HG02981 (cell line): ENCODE measurements at regions not wholly inside any gene's neighbourhood (a gene's known extent, or its start where the extent isn't known, plus 50 kb on each side); places are given as distances from the start of the nearest gene placed in this dataset.
"Not testable (repeated sequence)": the region's sequence is repeated elsewhere in the genome, so short reads cannot be mapped to it uniquely, and the experiment has no call there.

ENCODE experiments used
- ATAC-seq: cut with Tn5 transposase; IDR thresholded peaks from one replicate; pipeline ENCODE4 v1.9.1; 2021; ENCODE audit warnings: mild to moderate bottlenecking, moderate library complexity; ENCODE audit not compliant: unreplicated experiment

DNA sequence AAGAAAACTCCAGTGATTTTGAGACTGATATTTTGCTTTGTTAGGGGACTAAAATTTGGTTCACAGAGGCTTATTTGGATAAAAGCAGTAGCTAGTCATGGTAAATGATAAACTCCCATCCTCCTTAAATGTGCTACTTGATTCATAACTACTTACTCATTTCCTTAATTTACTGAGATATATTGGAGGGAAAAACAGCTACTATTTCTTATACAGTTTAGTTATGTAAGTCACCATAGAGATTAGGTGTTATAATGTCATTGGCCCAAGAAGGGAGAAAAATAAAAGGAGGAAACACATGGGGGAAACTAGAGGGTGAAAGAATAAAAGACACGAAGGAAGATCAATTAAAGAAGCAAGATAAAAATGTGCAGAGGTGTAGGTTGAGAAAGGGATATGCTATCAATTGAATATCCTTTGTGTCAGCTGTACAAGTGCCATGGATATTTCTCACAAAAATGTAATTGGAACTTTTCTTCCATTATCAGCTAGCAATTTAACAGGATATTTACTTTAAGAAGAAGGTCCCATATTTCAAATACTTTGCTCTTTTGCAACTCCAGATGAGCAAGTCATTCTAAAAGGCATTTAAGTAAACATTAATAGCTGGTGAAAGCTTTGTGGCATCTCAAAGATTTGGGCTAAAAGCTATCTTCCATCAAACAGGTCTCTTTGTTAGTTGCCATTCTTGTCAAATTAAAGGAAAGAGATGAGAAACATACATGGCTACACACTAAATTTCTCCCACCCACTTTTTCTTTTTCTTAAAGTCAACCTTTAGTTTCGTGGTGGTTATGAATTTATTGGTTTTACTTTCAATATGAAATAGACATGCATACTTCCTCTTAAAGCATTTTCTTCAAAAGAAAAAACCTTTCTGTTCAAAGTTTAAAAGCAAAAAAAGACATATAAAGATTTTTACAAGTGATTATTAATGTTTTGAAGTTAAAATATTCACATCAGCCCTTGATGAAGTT lies 439.5 kb downstream of the CCER1 start:
- ATAC-seq, result peak; percentile 94

DNA sequence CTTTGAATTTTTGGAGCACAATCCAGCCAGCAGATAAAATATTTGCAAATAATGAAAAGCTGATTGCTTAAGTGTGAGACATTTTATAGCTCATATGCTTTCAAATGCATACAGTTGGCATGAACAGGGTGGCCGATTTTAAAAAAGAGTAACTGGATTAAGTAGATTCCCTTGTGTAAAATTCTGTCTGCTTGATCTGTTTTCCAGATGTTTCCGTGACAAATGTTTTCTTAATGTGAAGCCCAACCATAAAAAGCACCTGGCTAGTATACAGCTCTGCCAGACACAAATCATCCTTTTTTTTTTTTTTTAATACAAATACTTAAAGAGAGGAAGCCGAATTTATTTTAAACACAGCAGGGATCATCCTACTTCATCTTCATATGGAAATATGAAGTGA lies 440.7 kb downstream of the CCER1 start:
- ATAC-seq, result no peak

DNA sequence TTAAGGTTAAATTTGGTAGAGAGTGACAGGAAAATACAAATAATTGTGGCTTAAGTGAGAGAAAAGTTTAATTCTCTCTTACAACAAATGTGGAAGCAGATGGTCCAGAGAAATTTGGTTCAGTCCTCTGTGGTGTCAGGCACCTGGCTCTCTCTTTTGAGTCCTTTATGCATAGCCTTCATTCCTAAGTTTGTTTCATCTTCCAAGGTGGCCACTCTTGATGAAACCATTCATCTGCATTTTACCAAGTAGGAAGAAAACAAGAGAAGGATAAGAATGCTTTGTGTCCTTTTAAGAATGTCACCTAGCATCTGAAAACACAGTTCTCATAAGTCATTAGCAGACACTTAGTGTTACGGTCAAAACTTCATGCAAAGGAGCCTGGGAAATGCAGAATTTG lies 442.5 kb downstream of the CCER1 start:
- ATAC-seq, result no peak

DNA sequence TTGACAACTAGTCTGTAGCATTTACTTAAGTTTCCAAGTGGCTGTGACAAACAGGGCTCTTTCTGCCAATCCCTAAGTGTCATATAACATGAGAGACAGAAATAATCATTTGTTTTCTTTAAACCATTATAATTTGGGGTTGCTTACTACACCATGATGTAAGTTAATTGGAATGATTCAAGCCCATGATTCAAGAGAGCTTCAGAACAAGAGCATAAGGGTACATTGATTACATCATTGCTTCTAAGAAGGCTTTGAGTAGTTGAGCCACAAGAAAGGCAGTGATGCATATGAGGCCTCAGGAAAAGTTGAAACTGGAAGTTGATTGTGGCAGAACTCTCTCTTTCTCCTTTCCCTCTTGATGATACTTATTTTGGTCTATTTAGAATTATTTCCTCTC lies 444.0 kb downstream of the CCER1 start:
- no peak for ATAC-seq

DNA sequence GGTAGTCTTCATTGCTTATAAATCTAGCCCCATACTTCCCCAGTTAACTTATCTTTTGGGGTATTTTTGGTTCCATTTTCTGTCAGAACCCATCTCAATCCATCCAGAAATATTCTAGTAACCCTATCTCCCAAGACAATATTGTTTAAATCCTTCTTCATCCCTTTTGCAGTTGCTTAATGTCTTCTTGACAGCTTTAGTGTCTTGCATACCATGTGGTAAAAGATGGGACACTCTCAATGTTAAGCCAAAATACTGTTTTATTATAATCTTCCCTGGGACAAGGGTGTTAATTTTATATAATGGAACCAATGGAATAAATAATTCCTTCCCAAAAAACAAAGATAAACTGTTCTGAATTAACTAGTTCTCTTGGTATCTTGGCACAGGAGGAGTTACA lies 450.2 kb downstream of the CCER1 start:
- no peak for ATAC-seq

DNA sequence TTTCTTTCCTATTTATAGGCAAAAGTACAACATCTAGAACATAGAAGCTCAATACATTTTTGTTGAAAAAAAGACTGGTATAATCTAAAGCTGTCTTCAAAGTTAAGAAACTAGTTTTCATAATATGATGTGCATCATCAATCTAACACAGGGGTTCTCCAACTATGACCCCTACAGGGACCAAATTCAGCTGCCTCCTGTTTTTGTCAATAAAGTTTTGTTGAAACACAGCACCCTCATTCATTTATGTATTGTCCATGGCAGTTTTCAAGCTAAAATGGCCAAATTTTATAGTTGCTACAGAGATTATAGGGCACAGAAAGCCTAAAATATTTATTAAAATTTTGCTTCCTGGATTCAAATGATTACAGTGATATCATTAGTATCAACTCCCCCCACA lies 452.9 kb downstream of the CCER1 start:
- ATAC-seq, result no peak

DNA sequence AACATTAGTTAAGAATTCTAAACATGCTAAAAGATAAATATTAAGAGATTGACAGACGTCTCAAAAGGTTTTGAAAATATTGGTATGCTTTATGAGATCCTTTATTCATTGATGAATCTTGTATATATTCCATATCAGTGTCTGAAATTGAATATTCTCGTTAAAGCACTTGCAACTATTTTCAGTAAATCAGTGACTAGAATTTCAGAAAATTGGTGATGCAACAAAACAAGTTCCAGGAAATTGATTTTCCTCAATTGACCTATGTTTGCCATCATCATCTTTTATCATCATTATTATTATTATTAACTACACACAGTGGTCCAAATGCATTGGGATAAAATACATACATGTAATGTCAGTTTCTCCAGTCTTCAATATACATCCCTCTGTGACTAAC lies 453.6 kb downstream of the CCER1 start:
- ATAC-seq, result no peak

DNA sequence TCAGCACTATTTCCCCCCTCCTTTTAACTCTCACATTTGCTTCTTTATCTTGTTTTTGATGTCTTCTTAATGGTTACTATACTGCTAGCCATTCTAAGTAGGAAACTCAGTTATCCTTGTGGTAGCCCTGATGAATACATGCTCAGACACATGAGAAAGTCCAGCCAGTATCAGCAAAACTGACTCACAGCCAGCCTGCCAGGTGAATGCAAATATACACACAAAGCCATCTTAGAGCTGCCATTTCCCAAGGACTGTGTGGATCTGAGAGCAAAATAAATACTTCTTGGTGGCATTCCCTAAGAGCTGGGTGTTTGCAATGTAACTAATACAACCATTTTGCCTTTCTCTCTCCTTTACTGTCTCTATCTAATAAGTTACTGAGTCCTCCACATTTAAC lies 455.2 kb downstream of the CCER1 start:
- no peak for ATAC-seq

DNA sequence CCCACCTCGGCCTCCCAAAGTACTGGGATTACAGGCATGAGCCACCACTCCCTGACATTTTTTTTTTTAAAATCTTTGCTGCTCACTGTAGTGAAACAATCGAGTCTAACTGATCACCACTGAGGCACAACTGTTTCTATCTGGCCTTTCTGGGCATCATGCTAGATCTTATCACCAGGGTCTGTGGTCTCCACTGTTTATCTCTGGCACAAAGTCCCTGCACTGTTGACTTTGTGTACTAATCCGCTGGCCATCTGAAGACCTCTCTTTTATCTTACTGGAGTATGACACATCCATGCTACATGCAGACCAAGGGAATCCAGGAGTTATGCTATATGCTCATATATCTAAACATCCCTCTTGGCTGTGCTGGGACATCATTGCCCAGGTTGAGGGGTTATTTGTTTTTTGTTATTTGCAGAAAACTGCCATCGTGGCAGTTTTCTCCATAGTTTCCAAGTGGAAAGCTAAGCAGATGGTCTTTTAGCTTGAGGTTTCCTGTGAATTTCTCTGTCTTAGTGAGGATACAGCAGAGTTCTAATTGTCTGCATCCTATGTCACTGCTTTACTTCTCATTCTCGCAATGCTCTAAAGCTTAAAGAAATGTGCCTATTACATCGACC lies 456.9 kb downstream of the CCER1 start:
- ATAC-seq, result no peak

DNA sequence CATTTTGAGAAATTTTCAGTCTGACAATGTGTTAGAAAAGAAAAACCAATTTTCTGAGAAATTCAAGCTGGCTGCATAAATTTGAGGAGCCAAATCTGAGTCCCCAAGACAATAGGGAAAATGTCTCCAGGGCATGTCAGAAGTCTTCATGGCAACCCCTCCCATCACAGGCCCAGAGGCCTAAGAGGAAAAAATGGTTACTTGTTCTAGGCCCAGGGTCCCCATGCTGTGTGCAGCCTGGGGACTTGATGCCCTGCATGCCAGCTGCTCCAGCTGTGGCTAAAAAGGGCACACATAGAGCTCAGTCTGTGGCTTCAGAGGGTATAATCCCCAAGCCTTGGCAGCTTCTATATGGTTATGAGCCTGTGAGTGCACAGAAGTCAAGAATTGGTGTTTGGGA lies 464.6 kb downstream of the CCER1 start:
- ATAC-seq, result no peak

DNA sequence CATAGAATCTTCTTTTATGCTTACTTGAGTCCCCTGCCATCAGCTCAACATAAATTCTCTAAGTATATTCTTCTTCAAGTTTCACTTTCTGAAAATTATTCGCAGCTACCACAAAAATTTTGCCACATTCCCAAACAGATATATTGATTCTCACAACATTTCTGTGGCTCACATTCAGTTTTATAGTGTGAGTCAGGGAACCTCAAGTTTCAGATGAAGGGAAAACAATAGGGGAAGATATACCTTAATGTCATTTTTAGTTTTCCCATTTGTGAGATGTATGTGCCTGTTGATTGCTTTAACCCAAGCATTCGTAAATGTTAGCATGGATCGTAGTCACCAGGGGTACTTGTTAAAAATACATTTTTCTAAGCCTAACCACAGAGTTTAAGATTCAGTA lies 465.8 kb downstream of the CCER1 start:
- ATAC-seq, result no peak

DNA sequence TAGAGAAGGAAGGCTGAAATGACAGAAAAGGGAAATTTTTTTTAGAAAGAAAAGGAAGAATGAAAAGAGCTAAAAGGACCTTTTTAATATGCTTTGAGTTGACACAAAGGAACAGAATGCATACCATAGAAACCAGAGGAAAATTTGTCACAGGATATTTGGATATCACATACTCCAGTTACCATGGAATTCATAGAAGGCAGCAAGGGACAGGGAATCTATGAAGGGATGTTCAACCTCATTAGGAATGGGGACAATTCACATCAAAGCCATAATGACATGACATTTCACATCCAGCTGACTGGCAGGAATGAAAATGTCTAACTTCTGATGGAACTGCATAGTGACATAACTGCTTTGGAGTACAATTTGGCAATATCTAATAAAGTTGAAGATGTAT lies 469.4 kb downstream of the CCER1 start:
- no peak for ATAC-seq

DNA sequence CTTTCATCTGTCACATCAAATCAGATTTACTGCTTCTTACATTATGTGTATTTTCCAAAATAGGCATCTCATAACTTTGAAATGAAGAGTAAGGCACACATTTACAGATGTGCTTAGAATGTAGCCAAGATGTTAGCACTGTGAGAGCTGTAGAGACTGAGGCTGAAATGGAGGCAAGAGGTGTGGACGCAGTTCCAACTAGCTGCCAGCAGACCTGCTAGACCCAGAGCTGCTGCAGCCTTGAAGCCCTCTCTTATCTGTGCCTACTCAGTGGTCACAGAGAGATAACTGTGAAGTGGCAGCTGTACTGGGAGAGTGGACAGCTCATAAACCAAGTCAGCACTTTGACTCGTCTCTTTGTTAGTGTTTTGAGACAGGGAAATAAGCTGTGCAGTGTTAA lies 470.9 kb downstream of the CCER1 start:
- no peak for ATAC-seq

DNA sequence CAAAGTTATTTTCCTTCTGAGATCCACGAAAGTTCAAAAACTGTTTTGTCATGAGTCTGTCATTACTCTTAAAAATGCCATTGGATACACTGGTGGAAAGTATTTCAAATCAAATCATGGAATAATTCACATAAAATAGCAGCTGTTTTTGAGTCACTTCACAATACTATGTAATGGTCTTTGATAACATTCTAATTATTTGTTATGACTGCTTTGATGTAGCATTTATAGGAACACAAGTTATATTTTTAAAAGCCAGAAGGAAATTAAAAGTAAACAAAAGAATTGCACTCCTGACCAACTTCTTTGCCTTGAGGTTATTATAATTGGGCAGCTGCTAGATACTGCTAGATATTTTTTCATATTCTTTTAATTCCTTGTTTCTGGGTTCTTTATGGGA lies 473.2 kb downstream of the CCER1 start:
- no peak for ATAC-seq

DNA sequence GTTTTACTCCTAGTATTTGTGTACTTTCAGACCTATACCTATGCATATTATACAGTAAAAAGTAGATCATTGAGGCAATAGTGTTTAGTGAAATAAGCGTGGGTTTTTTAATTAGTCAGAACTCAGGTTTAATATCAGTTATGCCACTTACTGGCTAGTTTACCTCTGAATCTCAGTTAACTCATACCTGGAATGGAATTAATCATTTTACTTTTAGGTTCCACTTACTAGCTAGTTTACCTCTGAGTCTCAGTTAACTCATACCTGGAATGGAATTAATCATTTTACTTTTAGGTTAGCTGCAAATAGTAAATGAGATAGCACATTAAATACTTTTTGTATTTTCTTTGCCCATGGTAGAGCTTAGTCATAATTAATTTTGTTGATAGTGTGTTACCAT lies 475.7 kb downstream of the CCER1 start:
- no peak for ATAC-seq

DNA sequence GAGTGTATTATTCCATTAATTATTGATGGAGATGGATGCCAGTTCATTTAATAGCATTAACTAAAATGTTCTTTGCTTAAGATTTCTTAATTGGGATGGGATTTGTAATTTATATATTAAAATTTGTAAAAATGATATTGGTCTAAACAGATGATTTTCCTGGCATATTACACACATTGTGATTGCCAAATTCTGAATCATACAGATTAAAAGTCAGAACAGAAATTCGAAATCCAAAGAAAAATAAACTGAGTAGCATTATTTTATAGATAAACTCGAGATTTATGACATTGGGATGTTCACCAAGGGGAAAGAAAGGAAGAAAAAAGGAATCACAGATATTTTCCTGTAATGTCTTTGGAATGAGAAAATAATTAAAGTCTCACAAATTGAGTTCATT lies 481.1 kb downstream of the CCER1 start:
- ATAC-seq, result no peak

DNA sequence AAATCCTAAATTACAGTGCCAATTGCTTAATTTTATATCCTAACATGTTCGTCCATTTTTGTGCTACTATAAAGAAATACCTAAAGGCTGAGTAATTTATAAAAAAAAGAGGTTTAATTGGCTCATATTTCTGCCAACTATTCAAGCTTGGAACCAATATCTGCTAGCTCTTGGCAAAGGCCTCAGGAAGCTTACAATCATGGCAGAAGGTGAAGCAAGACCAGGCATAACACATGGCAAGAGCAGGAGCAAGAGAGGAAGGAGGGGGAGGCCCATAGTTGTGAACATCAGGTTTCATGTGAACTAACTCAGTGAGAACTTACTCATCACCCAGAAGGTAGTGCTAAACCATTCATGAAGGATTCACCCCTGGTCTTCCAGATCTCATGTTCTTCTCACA lies 494.3 kb downstream of the CCER1 start:
- ATAC-seq, result no peak

DNA sequence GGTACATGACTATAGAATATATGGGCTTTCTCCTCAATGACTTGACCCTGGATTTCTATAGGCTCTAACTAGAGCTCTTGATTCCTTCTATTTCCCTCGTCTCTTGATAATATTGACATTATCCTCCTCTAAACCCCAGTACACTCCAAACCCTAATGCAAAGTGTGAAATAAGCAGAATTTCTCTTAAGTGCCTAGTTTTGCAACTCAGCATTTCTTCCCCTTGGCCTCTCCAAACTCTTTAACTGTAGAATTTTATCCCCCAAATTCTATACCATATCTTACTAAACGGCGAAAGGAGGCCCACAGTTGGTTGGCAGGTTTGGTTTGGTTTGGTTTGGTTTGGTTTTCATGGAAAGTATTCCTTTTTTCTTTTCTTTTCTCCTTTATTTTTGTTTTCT lies 498.7 kb downstream of the CCER1 start:
- no peak for ATAC-seq

DNA sequence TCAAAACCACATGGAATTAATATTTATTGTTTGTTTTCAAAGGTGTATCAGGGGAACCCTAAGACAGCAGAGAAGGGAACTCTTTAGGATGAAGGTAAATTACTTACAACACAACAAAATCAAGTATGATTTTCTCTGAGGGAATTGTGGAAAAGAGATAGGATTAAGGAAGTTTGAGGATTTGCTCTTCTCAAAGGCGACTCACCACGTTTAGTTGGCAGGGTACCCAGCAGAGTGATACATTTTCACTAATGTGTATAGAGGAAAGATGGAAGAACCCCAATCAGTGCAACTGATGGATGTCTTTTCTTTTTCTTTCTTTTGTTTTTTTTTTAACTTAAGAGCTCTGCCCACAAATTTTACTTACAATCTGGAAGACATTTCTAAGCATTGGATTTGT lies 499.2 kb downstream of the CCER1 start:
- no peak for ATAC-seq

DNA sequence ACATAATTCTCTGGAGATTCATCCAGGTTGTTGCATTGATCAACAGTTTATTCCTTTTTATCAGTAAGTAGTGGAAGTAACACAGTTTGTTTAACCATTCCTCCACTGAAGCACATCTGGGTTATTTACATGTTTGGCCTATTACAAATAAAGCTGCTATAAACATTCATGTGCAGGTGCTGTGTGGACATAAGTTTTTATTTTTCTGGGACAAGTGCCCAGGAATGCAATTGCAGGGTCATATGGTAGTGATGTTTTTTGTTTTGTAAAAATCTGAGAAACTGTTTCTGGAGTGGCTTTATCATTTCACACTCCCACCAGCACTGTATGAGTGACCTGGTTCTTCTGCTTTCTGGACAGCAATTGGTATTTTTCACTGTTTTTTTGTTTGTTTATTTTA lies 505.4 kb downstream of the CCER1 start:
- no peak for ATAC-seq

DNA sequence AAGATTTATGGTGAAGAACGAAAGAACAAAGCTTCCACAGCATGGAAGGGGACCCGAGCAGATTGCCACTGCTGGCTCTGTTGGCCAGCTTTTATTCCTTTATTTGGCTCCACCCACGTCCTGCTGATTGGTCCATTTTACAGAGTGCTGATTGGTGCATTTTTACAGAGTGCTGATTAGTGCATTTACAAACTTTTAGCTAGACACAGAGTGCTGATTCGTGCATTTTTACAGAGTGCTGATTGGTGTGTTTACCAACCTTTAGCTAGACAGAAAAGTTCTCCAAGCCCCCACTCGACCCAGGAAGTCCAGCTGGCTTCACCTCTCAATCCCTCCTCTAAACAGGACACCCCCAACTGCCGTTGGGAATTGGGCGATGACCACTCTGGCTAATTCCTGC lies 511.5 kb downstream of the CCER1 start:
- not testable (repeated sequence) for ATAC-seq

DNA sequence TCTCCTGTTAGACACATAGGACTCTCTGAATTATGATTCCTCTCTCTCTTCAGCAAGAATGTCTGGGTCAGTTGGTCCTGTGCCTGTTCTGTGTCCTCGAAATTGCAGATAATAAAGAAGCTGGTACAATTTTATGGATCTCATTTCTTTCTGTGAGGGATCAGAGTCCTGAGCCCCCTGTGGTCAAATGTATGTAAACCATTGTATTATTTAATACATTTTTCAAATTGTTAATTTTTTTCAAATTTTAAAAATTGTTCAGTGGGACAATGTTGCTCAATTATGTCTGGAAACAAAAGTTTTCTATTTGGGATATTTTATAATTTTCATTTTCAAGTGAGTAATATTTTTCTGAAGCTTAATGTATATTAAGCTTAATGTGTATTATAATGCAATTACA lies 513.5 kb downstream of the CCER1 start:
- ATAC-seq, result no peak

DNA sequence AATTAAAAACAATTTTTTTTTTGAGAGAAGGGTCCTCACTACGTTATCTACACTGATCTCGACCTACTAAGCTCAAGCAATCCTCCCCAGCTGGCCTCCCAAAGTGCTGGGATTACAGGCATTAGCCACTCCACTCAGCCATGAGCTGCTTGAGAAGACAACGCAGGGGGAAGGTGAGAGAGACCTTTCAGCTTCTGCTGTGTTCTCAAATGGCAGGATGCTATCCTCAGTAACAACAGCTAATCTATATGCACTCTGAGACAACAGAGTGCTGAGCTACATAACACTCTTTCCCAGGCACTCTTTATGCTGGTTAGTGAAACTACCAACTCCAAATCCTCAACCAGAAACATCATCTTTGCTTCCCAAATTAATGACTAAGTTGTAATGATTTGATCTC lies 526.1 kb downstream of the CCER1 start:
- no peak for ATAC-seq
